ENCODE measurements at regions not wholly inside any gene's neighbourhood (a gene's known extent, or its start where the extent isn't known, plus 50 kb on each side); places are given as distances from the start of the nearest gene placed in this dataset.

DNA sequence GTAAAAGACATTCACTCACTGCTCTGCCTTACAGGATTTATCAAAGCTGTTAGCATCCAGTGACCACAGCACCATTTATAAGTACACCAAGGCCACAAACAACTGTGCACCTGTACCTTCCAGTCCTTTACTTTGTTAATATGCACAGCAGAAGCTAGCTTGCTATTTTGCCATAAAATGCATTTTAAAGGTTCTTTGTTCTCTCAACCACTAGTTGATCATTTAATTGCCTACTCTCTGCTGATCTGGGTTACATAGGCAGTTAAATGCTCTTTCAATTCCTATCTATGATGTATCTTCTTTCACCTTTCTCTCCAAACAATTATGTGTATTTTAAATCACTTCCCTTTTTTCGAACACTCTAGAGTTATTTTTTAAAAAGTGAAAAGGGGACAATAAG is 126.4 kb downstream of the SIPA1L2 start:
- Mint-ChIP-seq H3K27me3 (ENCODE audit: low read depth) (no peaks in the 10 kb centered on the region), H3K4me1 (peaks cover 33 to 45% of the 10 kb centered on the region in 2 experiments), H3K9me3 (no peaks in the 10 kb centered on the region), H3K27ac (no peak overlapping the region; a peak in 1 of 7 replicates), H3K4me3 (no peak overlapping the region), H3K36me3 (ENCODE audit: insufficient read depth in 1 of 3, low read depth in 3 of 3) (no peaks in the 10 kb centered on the region)
- H3K4ac ChIP-seq (ENCODE audit: low read depth, low read length): no peak overlapping the region
- H3K23ac ChIP-seq (ENCODE audit: insufficient read length, low read depth, low read length): no peak overlapping the region
- H4K20me1 ChIP-seq (ENCODE audit: control insufficient read depth, insufficient read depth, insufficient read length): no peaks in the 10 kb centered on the region
- TF ChIP-seq, protein P1, sequence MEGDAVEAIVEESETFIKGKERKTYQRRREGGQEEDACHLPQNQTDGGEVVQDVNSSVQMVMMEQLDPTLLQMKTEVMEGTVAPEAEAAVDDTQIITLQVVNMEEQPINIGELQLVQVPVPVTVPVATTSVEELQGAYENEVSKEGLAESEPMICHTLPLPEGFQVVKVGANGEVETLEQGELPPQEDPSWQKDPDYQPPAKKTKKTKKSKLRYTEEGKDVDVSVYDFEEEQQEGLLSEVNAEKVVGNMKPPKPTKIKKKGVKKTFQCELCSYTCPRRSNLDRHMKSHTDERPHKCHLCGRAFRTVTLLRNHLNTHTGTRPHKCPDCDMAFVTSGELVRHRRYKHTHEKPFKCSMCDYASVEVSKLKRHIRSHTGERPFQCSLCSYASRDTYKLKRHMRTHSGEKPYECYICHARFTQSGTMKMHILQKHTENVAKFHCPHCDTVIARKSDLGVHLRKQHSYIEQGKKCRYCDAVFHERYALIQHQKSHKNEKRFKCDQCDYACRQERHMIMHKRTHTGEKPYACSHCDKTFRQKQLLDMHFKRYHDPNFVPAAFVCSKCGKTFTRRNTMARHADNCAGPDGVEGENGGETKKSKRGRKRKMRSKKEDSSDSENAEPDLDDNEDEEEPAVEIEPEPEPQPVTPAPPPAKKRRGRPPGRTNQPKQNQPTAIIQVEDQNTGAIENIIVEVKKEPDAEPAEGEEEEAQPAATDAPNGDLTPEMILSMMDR (conservative IDR thresholded peaks at IDR 0.05): no peak
- H3K9ac ChIP-seq (ENCODE audit: extremely low read depth, insufficient read length, low read length): no peak overlapping the region
- no peak overlapping the region for H2BK12ac ChIP-seq (ENCODE audit: insufficient read length, low read depth, low read length)
- H4K5ac ChIP-seq (ENCODE audit: insufficient read length, low read depth, low read length): no peak overlapping the region
- H2BK20ac ChIP-seq (ENCODE audit: low read depth, low read length, poor library complexity, severe bottlenecking): no peak overlapping the region
- no peaks in the 10 kb centered on the region for H3K23me2 ChIP-seq (ENCODE audit: insufficient read length, low read depth, low read length, poor library complexity, severe bottlenecking)
- no peak overlapping the region for H3K14ac ChIP-seq (ENCODE audit: insufficient read depth, low read length)
- no peak overlapping the region for H4K91ac ChIP-seq (ENCODE audit: insufficient read length, low read depth, low read length)
- no CpG with 5 or more reads among the region's 1 CpG for WGBS (ENCODE audit: extremely low coverage, insufficient read length, low lambda C conversion rate)
- H3T11ph ChIP-seq (ENCODE audit: low read length): no peak overlapping the region
- no peak overlapping the region for H2BK5ac ChIP-seq (ENCODE audit: insufficient read length, low read length)
- no peaks in the 10 kb centered on the region for H3K27me3 ChIP-seq (ENCODE audit: insufficient read depth, low read length)
- no peak overlapping the region for H3K56ac ChIP-seq (ENCODE audit: insufficient read length, low read depth, low read length)
- no peak overlapping the region for H3K4me2 ChIP-seq (ENCODE audit: insufficient read depth, insufficient read length, low read length)
- H2BK15ac ChIP-seq (ENCODE audit: low read depth, low read length): no peak overlapping the region
- H3K18ac ChIP-seq (ENCODE audit: insufficient read length, low read depth, low read length): no peak overlapping the region
- no peaks in the 10 kb centered on the region for H3K79me2 ChIP-seq (ENCODE audit: insufficient read depth, low read length)
- H3K9me3 ChIP-seq (ENCODE audit: control insufficient read depth, low read depth, low read length): no peaks in the 10 kb centered on the region
- no peak overlapping the region for H4K8ac ChIP-seq (replicated peaks; ENCODE audit: insufficient read length, low read depth, low read length)
- H3K79me1 ChIP-seq (ENCODE audit: insufficient read depth, low read depth, low read length, poor library complexity, severe bottlenecking): no peaks in the 10 kb centered on the region
- no peak overlapping the region for H2BK120ac ChIP-seq (ENCODE audit: low read depth, low read length, poor library complexity, severe bottlenecking)
- no peak overlapping the region for H2AFZ ChIP-seq (ENCODE audit: low read length)
- H3K4me1 ChIP-seq (ENCODE audit: insufficient read depth, low read length): peaks cover 5% of the 10 kb centered on the region
- H2AK5ac ChIP-seq (ENCODE audit: insufficient read length, low read length): no peak overlapping the region
- DNase-seq: no peak
- no peak overlapping the region for H3K27ac ChIP-seq (ENCODE audit: insufficient read length, low read depth, low read length)
